ENCODE measurements at regions not wholly inside any gene's neighbourhood (a gene's known extent, or its start where the extent isn't known, plus 50 kb on each side); places are given as distances from the start of the nearest gene placed in this dataset.
A peak's percentile ranks its signal among the peaks of the same experiment; 100 is the strongest.

DNA sequence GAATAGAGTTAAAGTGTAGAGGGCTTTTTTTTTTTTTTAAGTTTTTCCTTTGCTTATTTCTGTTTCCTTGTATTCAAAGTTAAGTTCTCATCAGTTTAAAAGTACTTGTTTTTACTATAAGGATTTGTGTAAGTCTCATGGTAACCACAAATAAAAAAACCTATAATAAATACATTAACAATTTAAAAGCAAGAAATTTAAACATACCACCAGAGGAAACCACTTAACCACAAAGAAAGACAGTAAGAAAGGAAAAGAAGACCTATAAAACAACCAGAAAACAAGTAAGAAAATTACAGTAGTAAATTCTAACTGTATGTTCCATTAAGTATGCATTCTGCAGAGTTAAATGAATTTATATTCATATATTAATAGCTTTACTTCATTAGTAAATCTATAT lies 999.1 kb upstream of the ATXN8OS start:
- TF ChIP-seq, protein P1, sequence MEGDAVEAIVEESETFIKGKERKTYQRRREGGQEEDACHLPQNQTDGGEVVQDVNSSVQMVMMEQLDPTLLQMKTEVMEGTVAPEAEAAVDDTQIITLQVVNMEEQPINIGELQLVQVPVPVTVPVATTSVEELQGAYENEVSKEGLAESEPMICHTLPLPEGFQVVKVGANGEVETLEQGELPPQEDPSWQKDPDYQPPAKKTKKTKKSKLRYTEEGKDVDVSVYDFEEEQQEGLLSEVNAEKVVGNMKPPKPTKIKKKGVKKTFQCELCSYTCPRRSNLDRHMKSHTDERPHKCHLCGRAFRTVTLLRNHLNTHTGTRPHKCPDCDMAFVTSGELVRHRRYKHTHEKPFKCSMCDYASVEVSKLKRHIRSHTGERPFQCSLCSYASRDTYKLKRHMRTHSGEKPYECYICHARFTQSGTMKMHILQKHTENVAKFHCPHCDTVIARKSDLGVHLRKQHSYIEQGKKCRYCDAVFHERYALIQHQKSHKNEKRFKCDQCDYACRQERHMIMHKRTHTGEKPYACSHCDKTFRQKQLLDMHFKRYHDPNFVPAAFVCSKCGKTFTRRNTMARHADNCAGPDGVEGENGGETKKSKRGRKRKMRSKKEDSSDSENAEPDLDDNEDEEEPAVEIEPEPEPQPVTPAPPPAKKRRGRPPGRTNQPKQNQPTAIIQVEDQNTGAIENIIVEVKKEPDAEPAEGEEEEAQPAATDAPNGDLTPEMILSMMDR (IDR thresholded peaks at IDR 0.05): peak; percentile 34
- TF ChIP-seq EZH2phosphoT487 (IDR thresholded peaks at IDR 0.05): no peak

All from neural progenitor cell (in vitro differentiated cells).